Panc1 (cell line): ENCODE measurements at regions not wholly inside any gene's neighbourhood (a gene's known extent, or its start where the extent isn't known, plus 50 kb on each side); places are given as distances from the start of the nearest gene placed in this dataset.
"Not testable (repeated sequence)": the region's sequence is repeated elsewhere in the genome, so short reads cannot be mapped to it uniquely, and the experiment has no call there.

ENCODE experiments used
- ATAC-seq: fragments of 200-7000 bp; cut with Tn5 transposase; 2 replicates; pipeline ENCODE4 v1.9.1; 2020; ENCODE audit warnings: mild to moderate bottlenecking, moderate library complexity
- BruUV-seq: library from RNA; stranded (reverse); fragments of 400-500 nt; replicated peaks from 2 replicates; lab custom pipeline; 2021; lab: Mats Ljungman, UMichigan
- CTCF ChIA-PET: fragments of 300-600 bp; sonication (Branson Sonifier 250); formaldehyde crosslinking; loops from one replicate; lab custom pipeline; 2022; ENCODE audit warnings: antibody characterized with exemption; lab: Charles Lee
- POLR2A ChIA-PET: fragments of 300-600 bp; sonication (Branson Sonifier 250); formaldehyde crosslinking; loops from one replicate; lab custom pipeline; 2022; ENCODE audit warnings: antibody characterized with exemption; lab: Charles Lee
- DNase-seq: peaks from one replicate; pipeline ENCODE4 v3.0.0-alpha.2; 2010; ENCODE audit warnings: low read depth, low spot score
- H3K27ac ChIP-seq: 2 replicates; pipeline ENCODE4 v1.5.1; 2011; ENCODE audit warnings: mild to moderate bottlenecking, low read length, inconsistent platforms
- H3K27me3 ChIP-seq: fragments of 200-500 bp; sonication (Bioruptor generic); 2 replicates; pipeline ENCODE4 v1.6.0; 2014; ENCODE audit warnings: low read length, inconsistent platforms; ENCODE audit not compliant: control insufficient read depth, insufficient read depth
- H3K36me3 ChIP-seq: fragments of 200-500 bp; sonication (Bioruptor generic); 2 replicates; pipeline ENCODE4 v1.5.1; 2014; ENCODE audit warnings: inconsistent platforms, mild to moderate bottlenecking, low read length, moderate library complexity; ENCODE audit not compliant: control insufficient read depth, insufficient read depth
- H3K4me1 ChIP-seq: 2 replicates; pipeline ENCODE4 v1.5.1; 2011; ENCODE audit warnings: inconsistent platforms, mild to moderate bottlenecking, low read length, moderate library complexity; ENCODE audit not compliant: control insufficient read depth, insufficient read depth
- H3K4me3 ChIP-seq, 2 experiments: 2 replicates each; pipeline ENCODE4 v1.5.1; 2011 to 2012; ENCODE audit warnings: low read depth in 2 of 2, low read length in 2 of 2, mild to moderate bottlenecking in 2 of 2, inconsistent platforms in 1 of 2, moderate library complexity in 1 of 2
- H3K9me3 ChIP-seq: fragments of 200-500 bp; sonication (Bioruptor generic); 2 replicates; pipeline ENCODE4 v1.5.1; 2014; ENCODE audit warnings: low read depth, mild to moderate bottlenecking, inconsistent platforms, low read length, moderate library complexity; ENCODE audit not compliant: control insufficient read depth, insufficient read depth
- CTCF ChIP-seq: fragments of 450-650 bp; IDR thresholded peaks from 2 replicates; pipeline ENCODE4 v1.5.1; 2017; ENCODE audit warnings: mild to moderate bottlenecking
- POLR2AphosphoS5 ChIP-seq: IDR thresholded peaks from 2 replicates; pipeline ENCODE4 v1.6.1; 2012; ENCODE audit warnings: mild to moderate bottlenecking, low read depth, low read length, moderate library complexity
- SIN3A ChIP-seq: IDR thresholded peaks from 2 replicates; pipeline ENCODE4 v1.6.1; 2012; ENCODE audit warnings: low read depth, mild to moderate bottlenecking, low read length, moderate library complexity, borderline replicate concordance; ENCODE audit not compliant: insufficient read depth
- TCF7L2 ChIP-seq: IDR thresholded peaks from 2 replicates; pipeline ENCODE4 v1.6.1; 2011; ENCODE audit warnings: mild to moderate bottlenecking, low read depth, low read length, inconsistent platforms
- in situ Hi-C: cut with HindIII; loops from 2 replicates; pipeline ENCODE4 v1.10.0; 2016; ENCODE audit warnings: low sequenced_read_pairs, low pct_unique_long_range_greater_than_20kb
- intact Hi-C: fragments of 100-400 bp; cut with micrococcal nuclease; formaldehyde crosslinking; loops from one replicate; pipeline ENCODE4 v1.10.0; 2022; ENCODE audit not compliant: unreplicated experiment
- TF ChIP-seq, protein P1 (sequence below), 2 experiments: IDR thresholded peaks; 2 replicates each; pipeline ENCODE4 v1.6.1; 2011 to 2012; ENCODE audit warnings: low read depth in 2 of 2, control low read depth in 1 of 2, low read length in 1 of 2, mild to moderate bottlenecking in 1 of 2, moderate library complexity in 1 of 2; ENCODE audit not compliant: insufficient read depth in 1 of 2

DNA sequence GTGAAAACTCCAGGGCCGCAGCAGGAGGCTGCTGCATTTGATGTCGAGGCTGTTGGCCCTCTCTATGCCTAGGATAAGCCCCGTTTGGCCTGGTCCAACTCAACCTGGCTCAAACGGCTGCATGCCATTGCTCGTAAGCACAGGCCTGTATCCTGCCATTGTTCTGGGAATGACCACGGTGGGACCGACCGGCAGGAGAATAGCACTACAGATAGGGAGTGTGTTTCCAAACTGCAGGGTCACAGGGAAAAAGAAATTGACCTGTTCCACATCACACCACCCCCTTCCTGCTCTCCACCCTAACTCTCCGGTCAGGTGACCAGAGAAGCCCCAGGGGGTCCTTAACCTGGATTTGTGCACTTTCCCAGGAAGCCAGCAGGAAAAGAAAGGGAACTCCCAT, 278.7 kb upstream of the KLF4 start:
- no peak for ATAC-seq
- Histone ChIP-seq H3K9me3 (no peaks in the 10 kb centered on the region), H3K27me3 (no peaks in the 10 kb centered on the region), H3K4me3 (no peak overlapping the region), H3K27ac (no peak overlapping the region), H3K4me1 (no peaks in the 10 kb centered on the region), H3K36me3 (no peaks in the 10 kb centered on the region)
- intact Hi-C loops (no loop called here), in situ Hi-C loops (no loop called here)
- BruUV-seq: no TSS peak
- POLR2A ChIA-PET: no interaction called here
- TF ChIP-seq, protein P1, sequence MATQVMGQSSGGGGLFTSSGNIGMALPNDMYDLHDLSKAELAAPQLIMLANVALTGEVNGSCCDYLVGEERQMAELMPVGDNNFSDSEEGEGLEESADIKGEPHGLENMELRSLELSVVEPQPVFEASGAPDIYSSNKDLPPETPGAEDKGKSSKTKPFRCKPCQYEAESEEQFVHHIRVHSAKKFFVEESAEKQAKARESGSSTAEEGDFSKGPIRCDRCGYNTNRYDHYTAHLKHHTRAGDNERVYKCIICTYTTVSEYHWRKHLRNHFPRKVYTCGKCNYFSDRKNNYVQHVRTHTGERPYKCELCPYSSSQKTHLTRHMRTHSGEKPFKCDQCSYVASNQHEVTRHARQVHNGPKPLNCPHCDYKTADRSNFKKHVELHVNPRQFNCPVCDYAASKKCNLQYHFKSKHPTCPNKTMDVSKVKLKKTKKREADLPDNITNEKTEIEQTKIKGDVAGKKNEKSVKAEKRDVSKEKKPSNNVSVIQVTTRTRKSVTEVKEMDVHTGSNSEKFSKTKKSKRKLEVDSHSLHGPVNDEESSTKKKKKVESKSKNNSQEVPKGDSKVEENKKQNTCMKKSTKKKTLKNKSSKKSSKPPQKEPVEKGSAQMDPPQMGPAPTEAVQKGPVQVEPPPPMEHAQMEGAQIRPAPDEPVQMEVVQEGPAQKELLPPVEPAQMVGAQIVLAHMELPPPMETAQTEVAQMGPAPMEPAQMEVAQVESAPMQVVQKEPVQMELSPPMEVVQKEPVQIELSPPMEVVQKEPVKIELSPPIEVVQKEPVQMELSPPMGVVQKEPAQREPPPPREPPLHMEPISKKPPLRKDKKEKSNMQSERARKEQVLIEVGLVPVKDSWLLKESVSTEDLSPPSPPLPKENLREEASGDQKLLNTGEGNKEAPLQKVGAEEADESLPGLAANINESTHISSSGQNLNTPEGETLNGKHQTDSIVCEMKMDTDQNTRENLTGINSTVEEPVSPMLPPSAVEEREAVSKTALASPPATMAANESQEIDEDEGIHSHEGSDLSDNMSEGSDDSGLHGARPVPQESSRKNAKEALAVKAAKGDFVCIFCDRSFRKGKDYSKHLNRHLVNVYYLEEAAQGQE (IDR thresholded peaks at IDR 0.05; ENCODE audit: insufficient read depth in 1 of 2, low read depth in 2 of 2, low read length in 1 of 2): no peak
- TF ChIP-seq SIN3A: no peak
- TF ChIP-seq CTCF: no peak
- TF ChIP-seq POLR2AphosphoS5: no peak
- TF ChIP-seq TCF7L2: no peak
- DNase-seq: no peak
- CTCF ChIA-PET: no interaction called here

DNA sequence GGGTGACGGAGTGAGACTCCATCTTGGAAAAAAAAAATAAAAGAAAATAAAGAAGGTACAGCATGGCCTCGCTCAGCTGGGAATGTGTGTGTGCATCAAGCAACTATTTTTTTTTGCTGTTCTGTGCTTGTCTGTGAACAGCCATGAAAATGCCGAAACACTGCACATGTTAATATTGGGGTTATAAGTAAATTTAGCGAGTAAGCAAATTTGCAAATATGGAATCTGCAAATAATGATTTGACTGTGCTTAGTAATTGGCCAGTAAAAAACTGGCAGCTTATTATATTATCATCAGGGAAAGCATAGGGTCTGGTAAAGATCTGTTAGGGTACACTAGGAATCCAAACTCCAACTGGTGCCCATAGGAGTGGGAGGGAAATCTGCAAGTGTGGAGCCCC, 278.1 kb upstream of the KLF4 start:
- H3K27me3 ChIP-seq: no peaks in the 10 kb centered on the region
- DNase-seq (no peak), ATAC-seq (no peak)
- BruUV-seq: no TSS peak
- ChIA-PET POLR2A (no interaction called here), CTCF (no interaction called here)
- TF ChIP-seq CTCF (no peak), SIN3A (no peak), TCF7L2 (no peak)
- TF ChIP-seq, protein P1 (IDR thresholded peaks at IDR 0.05; ENCODE audit: insufficient read depth in 1 of 2, low read depth in 2 of 2, low read length in 1 of 2): no peak
- H3K9me3 ChIP-seq: no peaks in the 10 kb centered on the region
- no peak overlapping the region for H3K4me3 ChIP-seq
- intact Hi-C loops (no loop called here), in situ Hi-C loops (no loop called here)
- H3K4me1 ChIP-seq: no peaks in the 10 kb centered on the region
- no peak overlapping the region for H3K27ac ChIP-seq
- H3K36me3 ChIP-seq: no peaks in the 10 kb centered on the region

- H3K9me3 ChIP-seq, H3K4me3 ChIP-seq, H3K27ac ChIP-seq, CTCF ChIA-PET, H3K4me1 ChIP-seq, H3K27me3 ChIP-seq, ATAC-seq, DNase-seq, intact Hi-C loops, H3K36me3 ChIP-seq, BruUV-seq, in situ Hi-C loops: not testable (repeated sequence)
- POLR2A ChIA-PET: interaction anchor here (0.6 kb wide), 1 partner anchor 31 kb away, joined by 3 read pairs; no protein-coding TSS in a partner anchor
Measured at GRCh38 chr9:107763469-107763868, 273.9 kb upstream of the KLF4 start.
